Cardiac muscle cell (in vitro differentiated cells and primary cell): ENCODE measurements at regions not wholly inside any gene's neighbourhood (a gene's known extent, or its start where the extent isn't known, plus 50 kb on each side); places are given as distances from the start of the nearest gene placed in this dataset.
"Not testable (repeated sequence)": the region's sequence is repeated elsewhere in the genome, so short reads cannot be mapped to it uniquely, and the experiment has no call there.

Experiments used
- DNase-seq, 2 donors: peaks; one replicate each; pipeline versions ENCODE4 v3.0.0 to v3.0.0-alpha.2; 2010 to 2017; ENCODE audit warnings: low read depth in 1 of 2, low spot score in 1 of 2
- H3K27ac ChIP-seq: fragments of 200-600 bp; sonication (generic); 2 replicates; pipeline ENCODE4 v1.5.1; 2016
- H3K27me3 ChIP-seq: fragments of 200-600 bp; sonication (generic); 2 replicates; pipeline ENCODE4 v1.6.0; 2016; ENCODE audit warnings: control low read depth
- H3K36me3 ChIP-seq: fragments of 200-600 bp; sonication (generic); 2 replicates; pipeline ENCODE4 v1.5.1; 2016; ENCODE audit warnings: control low read depth
- H3K4me1 ChIP-seq: fragments of 200-600 bp; sonication (generic); 2 replicates; pipeline ENCODE4 v1.8.1; 2017; ENCODE audit warnings: low read depth, mild to moderate bottlenecking, mixed run types
- H3K4me3 ChIP-seq: fragments of 200-600 bp; sonication (generic); 2 replicates; pipeline ENCODE4 v1.5.1; 2016; ENCODE audit warnings: mild to moderate bottlenecking
- H3K9me3 ChIP-seq: fragments of 200-600 bp; sonication (generic); 2 replicates; pipeline ENCODE4 v1.5.1; 2017; ENCODE audit warnings: low read depth, mild to moderate bottlenecking, control low read depth
- TF ChIP-seq, protein P1 (sequence below): IDR thresholded peaks from 2 replicates; pipeline ENCODE4 v1.5.1; 2012; ENCODE audit warnings: low read depth, mild to moderate bottlenecking, low read length

DNA sequence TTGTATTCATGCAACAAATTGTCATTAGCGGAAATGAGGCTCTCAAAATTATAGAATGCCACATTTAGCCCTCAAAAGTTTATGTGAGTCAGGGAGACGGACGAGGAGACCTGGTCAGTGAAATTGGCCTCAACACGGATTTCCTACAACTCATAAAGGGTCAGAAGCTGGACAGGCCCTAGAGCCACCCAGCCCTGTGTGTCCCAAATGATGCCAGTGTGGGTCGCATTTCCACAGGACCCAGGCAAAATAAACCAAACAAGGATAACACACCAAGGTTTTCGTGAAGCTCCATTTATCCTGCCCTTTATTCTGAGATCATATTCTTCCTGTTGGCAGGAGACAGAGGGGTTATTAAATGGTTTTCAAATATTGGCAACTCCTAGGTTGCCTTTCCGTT is 72.0 kb upstream of the COL5A1 start:
- no peak overlapping the region for H3K27ac ChIP-seq

DNA sequence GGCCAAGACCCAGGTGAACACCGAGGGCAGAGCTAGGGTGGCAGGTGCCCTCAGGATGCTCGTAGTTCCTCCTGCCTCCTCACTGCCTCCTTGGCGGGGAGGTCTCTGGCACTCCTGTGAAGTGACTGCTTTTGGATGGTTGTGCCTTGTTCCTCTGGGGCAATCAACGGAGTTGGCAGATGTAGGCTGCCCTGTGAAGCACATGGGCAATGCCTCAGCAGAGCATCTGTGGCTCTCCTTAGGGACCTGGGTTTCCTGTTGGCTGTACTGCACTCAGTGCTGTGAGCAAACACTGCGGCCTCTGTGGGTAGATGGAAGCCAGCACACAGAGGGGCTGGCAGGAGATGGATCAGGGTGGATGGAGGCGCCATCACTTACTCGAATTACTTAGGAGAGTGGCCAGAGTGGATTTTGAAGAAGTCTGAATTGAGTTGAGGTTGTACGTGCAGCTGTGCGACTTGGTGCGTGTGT is 71.4 kb upstream of the COL5A1 start:
- Histone ChIP-seq H3K4me3 (no peak overlapping the region), H3K36me3 (no peaks in the 10 kb centered on the region), H3K4me1 (no peaks in the 10 kb centered on the region), H3K27me3 (no peaks in the 10 kb centered on the region), H3K9me3 (no peaks in the 10 kb centered on the region), H3K27ac (no peak overlapping the region)
- TF ChIP-seq, protein P1, sequence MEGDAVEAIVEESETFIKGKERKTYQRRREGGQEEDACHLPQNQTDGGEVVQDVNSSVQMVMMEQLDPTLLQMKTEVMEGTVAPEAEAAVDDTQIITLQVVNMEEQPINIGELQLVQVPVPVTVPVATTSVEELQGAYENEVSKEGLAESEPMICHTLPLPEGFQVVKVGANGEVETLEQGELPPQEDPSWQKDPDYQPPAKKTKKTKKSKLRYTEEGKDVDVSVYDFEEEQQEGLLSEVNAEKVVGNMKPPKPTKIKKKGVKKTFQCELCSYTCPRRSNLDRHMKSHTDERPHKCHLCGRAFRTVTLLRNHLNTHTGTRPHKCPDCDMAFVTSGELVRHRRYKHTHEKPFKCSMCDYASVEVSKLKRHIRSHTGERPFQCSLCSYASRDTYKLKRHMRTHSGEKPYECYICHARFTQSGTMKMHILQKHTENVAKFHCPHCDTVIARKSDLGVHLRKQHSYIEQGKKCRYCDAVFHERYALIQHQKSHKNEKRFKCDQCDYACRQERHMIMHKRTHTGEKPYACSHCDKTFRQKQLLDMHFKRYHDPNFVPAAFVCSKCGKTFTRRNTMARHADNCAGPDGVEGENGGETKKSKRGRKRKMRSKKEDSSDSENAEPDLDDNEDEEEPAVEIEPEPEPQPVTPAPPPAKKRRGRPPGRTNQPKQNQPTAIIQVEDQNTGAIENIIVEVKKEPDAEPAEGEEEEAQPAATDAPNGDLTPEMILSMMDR = no peak
- DNase-seq = no peak

More for the DNA sequence above, 72.0 kb upstream of the COL5A1 start:
- H3K4me1 ChIP-seq = no peaks in the 10 kb centered on the region
- TF ChIP-seq, protein P1 = no peak
- no peak for DNase-seq
- H3K27me3 ChIP-seq = no peaks in the 10 kb centered on the region
- H3K36me3 ChIP-seq = no peaks in the 10 kb centered on the region
- H3K9me3 ChIP-seq = no peaks in the 10 kb centered on the region
- H3K4me3 ChIP-seq = no peak overlapping the region

DNA sequence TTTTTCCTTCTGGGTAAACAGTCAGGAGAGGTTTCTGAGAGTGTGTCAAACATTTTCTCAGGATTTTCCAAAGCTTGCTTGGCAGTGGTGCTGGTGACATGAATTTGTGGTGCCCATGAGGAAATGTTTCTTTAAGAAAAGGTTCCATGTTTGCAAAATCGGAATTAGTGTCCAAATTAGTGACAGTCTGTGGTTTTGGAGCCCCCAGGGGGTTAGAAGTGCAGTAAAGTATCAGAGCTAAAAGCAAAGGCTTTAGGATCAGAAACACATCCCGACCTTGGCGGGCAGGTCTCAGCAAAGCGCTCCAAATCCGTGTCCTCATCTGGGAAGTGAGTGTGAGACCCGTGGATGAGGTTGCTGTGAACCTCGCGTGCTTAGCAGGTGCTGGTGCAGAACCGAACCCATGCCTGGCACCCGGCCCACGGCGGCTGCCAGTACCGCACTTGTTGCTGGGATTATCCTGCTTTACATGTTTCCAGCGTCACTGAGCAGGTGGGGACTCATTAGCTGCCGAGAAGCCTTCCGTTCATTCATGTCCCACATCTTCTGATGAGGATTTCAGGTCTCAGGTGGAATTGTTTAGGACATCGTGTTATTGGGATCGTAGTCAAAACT is 70.8 kb upstream of the COL5A1 start:
- Histone ChIP-seq H3K27me3 (no peaks in the 10 kb centered on the region), H3K27ac (peak overlapping the region; percentile 28), H3K4me3 (no peak overlapping the region), H3K36me3 (no peaks in the 10 kb centered on the region), H3K9me3 (no peaks in the 10 kb centered on the region), H3K4me1 (peaks cover 6% of the 10 kb centered on the region)
- TF ChIP-seq, protein P1 = no peak
- DNase-seq = no peak

DNA sequence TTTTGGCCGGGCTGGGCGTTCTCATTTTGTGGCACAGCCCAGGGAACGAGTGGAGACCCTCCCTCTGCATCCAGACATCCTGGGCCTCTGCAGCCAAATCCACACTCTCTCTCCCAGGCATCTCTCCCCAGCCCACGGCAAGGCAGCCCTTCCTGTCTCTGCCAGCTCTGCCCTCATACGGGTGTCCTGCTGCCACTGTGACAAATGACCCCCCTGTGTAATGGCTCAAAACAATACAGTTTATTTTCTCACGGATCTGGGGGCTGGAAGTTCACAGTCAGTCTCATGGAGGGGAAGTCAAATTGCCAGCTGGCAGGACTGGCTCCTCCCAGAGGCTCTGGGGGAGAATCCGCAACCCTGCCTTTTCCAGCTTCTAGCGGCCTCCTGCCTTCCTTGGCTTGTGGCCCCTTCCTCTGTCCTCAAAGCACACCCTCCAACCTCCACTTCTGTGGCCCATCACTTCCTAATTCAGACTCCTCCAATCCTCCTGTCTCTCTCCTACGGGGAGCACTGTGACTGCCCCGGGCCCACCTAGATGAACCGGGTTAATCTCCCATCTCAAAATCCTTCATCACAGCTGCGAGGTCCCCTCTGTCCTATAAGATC is 70.2 kb upstream of the COL5A1 start:
- TF ChIP-seq, protein P1 = no peak
- Histone ChIP-seq H3K9me3 (no peaks in the 10 kb centered on the region), H3K36me3 (no peaks in the 10 kb centered on the region), H3K27me3 (no peaks in the 10 kb centered on the region), H3K27ac (peak overlapping the region; percentile 28), H3K4me1 (peaks cover 12% of the 10 kb centered on the region), H3K4me3 (no peak overlapping the region)
- no peak for DNase-seq

DNA sequence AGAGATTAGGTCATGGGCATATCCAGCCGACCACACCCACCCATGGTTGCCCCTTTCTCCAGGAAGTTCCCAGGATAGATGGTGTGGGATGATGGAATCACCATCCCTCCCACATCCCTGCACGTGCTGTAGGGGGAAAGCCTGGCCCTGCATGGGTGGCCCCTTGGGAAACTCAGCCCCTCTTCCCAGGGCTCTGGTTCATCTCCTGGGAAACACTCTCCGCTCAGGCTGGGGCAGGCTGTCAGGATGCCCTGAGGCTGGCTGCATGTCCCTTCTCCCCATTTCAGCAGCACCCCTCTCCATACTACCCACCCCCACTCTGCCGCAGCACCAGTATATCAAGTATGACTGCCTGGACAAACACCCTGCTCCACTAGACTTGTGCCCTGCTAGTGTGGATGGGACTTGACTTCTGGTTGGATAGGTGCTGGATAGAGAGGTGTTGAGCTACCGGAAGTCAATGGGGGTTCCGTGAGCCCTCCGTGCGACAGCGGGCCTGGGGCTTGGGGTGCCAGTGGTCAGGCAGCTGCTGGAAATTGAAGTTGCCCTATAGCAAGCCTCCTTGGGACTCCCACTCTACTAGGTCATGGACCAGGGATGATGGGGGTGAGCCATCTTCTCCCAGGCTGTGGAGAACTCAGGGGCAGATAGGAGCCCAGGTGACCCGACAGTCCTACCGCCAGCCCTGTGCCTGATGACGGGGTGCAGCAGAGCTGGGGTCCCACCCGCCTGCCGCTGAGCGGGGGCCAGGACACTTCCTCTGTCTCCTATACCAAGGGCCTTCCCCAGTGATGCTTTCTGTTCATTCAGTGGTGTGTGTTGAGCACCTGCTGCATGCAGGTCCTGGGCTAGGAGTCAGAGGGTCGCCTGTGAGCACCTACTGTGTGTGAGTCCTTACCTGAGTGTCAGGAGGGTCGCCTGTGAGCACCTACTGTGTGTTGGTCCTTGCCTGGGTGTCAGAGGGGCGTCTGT is 69.4 kb upstream of the COL5A1 start:
- TF ChIP-seq, protein P1 = no peak
- H3K27ac ChIP-seq = no peak overlapping the region

DNA sequence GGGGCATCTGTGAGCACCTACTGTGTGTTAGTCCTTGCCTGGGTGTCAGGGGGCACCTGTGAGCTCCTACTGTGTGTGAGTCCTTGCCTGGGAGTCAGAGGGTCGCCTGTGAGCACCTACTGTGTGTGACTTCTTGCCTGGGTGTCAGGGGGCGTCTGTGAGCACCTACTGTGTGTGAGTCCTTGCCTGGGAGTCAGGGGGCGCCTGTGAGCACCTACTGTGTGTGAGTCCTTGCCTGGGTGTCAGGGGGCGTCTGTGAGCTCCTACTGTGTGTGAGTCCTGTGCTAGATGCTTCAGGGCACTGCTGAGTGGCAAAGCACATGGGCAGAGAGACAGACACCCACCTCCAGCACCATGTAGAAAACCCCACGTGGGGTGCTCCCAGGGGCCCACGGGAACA is 66.9 kb upstream of the COL5A1 start:
- not testable (repeated sequence) for DNase-seq, H3K27ac ChIP-seq, H3K36me3 ChIP-seq, H3K4me3 ChIP-seq, H3K9me3 ChIP-seq, H3K27me3 ChIP-seq
- H3K4me1 ChIP-seq = peaks cover 16% of the 10 kb centered on the region

More for the DNA sequence above, 69.4 kb upstream of the COL5A1 start:
- Histone ChIP-seq H3K9me3 (no peaks in the 10 kb centered on the region), H3K4me3 (no peak overlapping the region), H3K27me3 (no peaks in the 10 kb centered on the region), H3K4me1 (peaks cover 16% of the 10 kb centered on the region), H3K36me3 (no peaks in the 10 kb centered on the region)
- DNase-seq = no peak
